ENCODE measurements at regions not wholly inside any gene's neighbourhood (a gene's known extent, or its start where the extent isn't known, plus 50 kb on each side); places are given as distances from the start of the nearest gene placed in this dataset.
"Not testable (repeated sequence)": the region's sequence is repeated elsewhere in the genome, so short reads cannot be mapped to it uniquely, and the experiment has no call there.

DNA sequence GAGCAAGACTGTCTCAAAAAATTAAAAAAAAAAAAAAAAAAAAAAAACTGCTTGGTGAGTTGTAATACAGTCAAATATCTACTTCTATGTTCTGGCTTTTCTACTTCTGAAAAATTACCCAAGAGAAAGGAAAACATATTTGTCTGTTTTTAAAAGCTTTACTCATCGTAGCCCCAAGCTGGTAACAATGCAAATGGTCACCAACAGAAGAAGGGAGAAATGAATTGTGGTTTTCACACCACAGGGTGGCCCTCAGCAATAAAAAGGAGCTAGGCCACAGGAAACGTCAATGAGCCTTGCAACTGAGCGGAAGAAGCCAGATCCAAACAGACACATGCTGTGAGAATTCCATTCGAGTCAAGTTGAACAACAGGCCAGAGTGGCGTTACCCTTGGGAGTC lies 121.0 kb downstream of the CDRT15L2 start:
- H3K9me3 Mint-ChIP-seq, H3K36me3 Mint-ChIP-seq, H3K27ac Mint-ChIP-seq, H3K27me3 Mint-ChIP-seq, DNase-seq, H3K4me3 Mint-ChIP-seq, CTCF ChIA-PET: not testable (repeated sequence)
- peaks cover 26% of the 10 kb centered on the region for H3K4me1 Mint-ChIP-seq

GRCh38 chr17:20701366-20701765 lies 121.8 kb downstream of the CDRT15L2 start:
- CTCF ChIA-PET, H3K9me3 Mint-ChIP-seq, H3K27me3 Mint-ChIP-seq, H3K4me3 Mint-ChIP-seq, DNase-seq, H3K36me3 Mint-ChIP-seq, H3K27ac Mint-ChIP-seq: not testable (repeated sequence)
- H3K4me1 Mint-ChIP-seq: peaks cover 20% of the 10 kb centered on the region

GRCh38 chr17:20702692-20703091 lies 123.2 kb downstream of the CDRT15L2 start:
- Mint-ChIP-seq H3K9me3 (no peaks in the 10 kb centered on the region), H3K27ac (no peak overlapping the region), H3K4me3 (no peak overlapping the region), H3K4me1 (peaks cover 17% of the 10 kb centered on the region), H3K36me3 (peaks cover under 1% of the 10 kb centered on the region), H3K27me3 (peaks cover 8% of the 10 kb centered on the region)
- DNase-seq: no peak
- CTCF ChIA-PET: no interaction called here

GRCh38 chr17:20703781-20704180 lies 124.3 kb downstream of the CDRT15L2 start:
- no peaks in the 10 kb centered on the region for H3K9me3 Mint-ChIP-seq
- H3K4me3 Mint-ChIP-seq: no peak overlapping the region
- CTCF ChIA-PET: no interaction called here
- peaks cover 8% of the 10 kb centered on the region for H3K27me3 Mint-ChIP-seq
- H3K4me1 Mint-ChIP-seq: peaks cover 8% of the 10 kb centered on the region
- DNase-seq: no peak
- H3K27ac Mint-ChIP-seq: no peak overlapping the region
- H3K36me3 Mint-ChIP-seq: no peaks in the 10 kb centered on the region

DNA sequence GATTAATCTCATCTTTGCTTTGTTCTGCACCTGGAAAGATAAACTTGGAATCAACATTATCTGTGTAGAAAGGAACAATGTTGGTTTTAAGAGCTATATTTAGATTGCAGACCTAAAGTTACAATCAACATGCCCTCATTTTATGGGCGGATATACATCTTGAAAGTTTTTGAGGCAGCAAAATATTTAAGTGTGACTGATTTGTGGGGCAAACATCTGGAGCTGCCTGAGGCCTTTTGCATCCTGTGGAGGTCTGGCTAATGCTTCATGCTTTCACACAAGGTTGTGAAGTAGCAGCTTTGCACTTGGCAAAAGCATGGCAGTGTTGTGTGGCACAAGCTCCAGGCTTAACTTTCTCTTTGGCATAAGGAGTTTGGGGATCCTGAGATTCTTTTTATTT lies 125.7 kb downstream of the CDRT15L2 start:
- H3K4me1 Mint-ChIP-seq, H3K4me3 Mint-ChIP-seq, DNase-seq, H3K36me3 Mint-ChIP-seq, H3K27me3 Mint-ChIP-seq, H3K27ac Mint-ChIP-seq, CTCF ChIA-PET, H3K9me3 Mint-ChIP-seq: not testable (repeated sequence)

DNA sequence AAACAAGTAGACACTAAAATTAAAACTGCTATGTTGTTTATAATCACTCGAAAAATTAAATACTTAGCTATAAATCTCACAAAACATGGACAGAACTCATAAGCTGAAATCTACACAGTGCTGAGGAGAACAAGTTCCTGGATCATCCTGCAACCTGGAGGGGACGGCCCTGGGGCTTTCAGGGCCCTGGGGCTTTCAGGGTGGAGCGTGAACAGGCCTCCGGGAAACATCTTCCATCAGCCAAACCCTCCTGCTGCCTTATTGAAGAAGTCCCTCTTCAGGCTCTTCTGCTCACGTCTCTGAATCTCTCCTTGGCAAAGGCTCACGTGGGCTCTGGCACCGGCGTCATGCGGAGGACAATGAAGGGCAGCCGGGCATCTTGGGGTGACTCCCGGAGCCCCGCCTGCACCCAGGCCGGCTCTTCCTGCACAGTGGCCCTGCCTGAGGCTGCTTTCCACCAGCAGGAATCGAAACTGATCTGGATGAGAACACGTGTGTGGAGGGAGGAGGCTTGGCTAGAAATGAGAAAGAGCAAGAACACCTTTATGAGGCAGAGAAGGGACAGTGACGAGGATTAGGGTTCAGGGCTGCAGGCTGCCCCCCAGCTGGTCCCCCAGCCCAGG lies 127.3 kb downstream of the CDRT15L2 start:
- H3K36me3 Mint-ChIP-seq: no peaks in the 10 kb centered on the region
- CTCF ChIA-PET: no interaction called here
- DNase-seq: no peak
- H3K4me3 Mint-ChIP-seq: no peak overlapping the region
- no peak overlapping the region for H3K27ac Mint-ChIP-seq
- H3K4me1 Mint-ChIP-seq: no peaks in the 10 kb centered on the region
- peaks cover 8% of the 10 kb centered on the region for H3K27me3 Mint-ChIP-seq
- H3K9me3 Mint-ChIP-seq: no peaks in the 10 kb centered on the region

GRCh38 chr17:20708821-20709220 lies 129.3 kb downstream of the CDRT15L2 start:
- CTCF ChIA-PET, H3K4me3 Mint-ChIP-seq, H3K36me3 Mint-ChIP-seq, H3K27ac Mint-ChIP-seq, H3K9me3 Mint-ChIP-seq, H3K4me1 Mint-ChIP-seq, DNase-seq, H3K27me3 Mint-ChIP-seq: not testable (repeated sequence)

GRCh38 chr17:20716481-20716880 lies 137.0 kb downstream of the CDRT15L2 start:
- H3K4me1 Mint-ChIP-seq, H3K27me3 Mint-ChIP-seq, H3K36me3 Mint-ChIP-seq, H3K4me3 Mint-ChIP-seq, DNase-seq, H3K9me3 Mint-ChIP-seq, H3K27ac Mint-ChIP-seq, CTCF ChIA-PET: not testable (repeated sequence)

DNA sequence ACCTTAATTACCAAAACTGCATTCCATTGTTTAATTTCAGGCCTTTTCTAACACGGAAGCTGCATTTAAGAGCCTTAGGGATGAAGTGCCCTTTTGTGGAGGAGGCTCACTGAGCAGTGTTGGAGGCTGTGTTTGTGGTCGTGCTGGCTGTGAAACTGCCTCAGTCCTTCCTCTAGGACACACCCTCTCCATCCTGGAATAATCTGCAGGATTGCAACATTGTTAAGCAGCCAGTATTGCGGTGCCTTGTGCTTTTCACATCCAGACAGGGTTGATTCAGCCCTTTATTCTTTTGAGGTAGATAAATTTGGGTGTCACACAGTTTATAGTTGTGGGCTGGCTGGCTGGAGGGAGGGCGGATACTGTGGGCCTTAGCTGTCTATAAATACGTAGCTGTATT lies 141.6 kb downstream of the CDRT15L2 start:
- no peak for DNase-seq
- Mint-ChIP-seq H3K27me3 (peaks cover 5% of the 10 kb centered on the region), H3K4me1 (no peaks in the 10 kb centered on the region), H3K9me3 (no peaks in the 10 kb centered on the region), H3K27ac (no peak overlapping the region), H3K36me3 (no peaks in the 10 kb centered on the region), H3K4me3 (no peak overlapping the region)
- CTCF ChIA-PET: no interaction called here

GRCh38 chr17:20724391-20724790 lies 144.9 kb downstream of the CDRT15L2 start:
- H3K4me1 Mint-ChIP-seq, CTCF ChIA-PET, H3K27ac Mint-ChIP-seq, H3K36me3 Mint-ChIP-seq, DNase-seq, H3K27me3 Mint-ChIP-seq, H3K4me3 Mint-ChIP-seq, H3K9me3 Mint-ChIP-seq: not testable (repeated sequence)

GRCh38 chr17:20727201-20727600 lies 147.7 kb downstream of the CDRT15L2 start:
- H3K4me3 Mint-ChIP-seq, H3K36me3 Mint-ChIP-seq, DNase-seq, H3K4me1 Mint-ChIP-seq, H3K27me3 Mint-ChIP-seq, H3K9me3 Mint-ChIP-seq, H3K27ac Mint-ChIP-seq, CTCF ChIA-PET: not testable (repeated sequence)

DNA sequence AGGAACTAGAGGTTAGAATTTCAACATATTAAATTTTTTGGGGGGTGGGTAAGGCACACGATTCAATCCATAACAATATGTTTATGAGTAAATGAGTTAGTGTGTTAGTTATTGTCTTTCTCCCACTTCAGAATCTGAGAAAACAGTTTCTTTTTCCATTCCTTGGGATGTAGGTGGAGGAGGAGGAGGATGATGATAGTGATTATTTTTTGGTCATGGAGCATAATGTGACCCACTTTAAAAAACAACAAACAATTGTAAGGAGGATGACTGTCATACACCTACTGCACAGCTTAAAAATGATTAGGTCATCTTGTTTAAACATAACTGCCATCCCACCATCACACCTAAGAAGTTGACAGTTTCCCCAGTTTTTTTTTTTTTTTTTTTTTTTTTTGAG lies 148.7 kb downstream of the CDRT15L2 start:
- Mint-ChIP-seq H3K4me3 (no peak overlapping the region), H3K27me3 (peaks cover 9% of the 10 kb centered on the region), H3K27ac (no peak overlapping the region), H3K9me3 (no peaks in the 10 kb centered on the region), H3K36me3 (no peaks in the 10 kb centered on the region), H3K4me1 (no peaks in the 10 kb centered on the region)
- no peak for DNase-seq
- CTCF ChIA-PET: no interaction called here

- DNase-seq, CTCF ChIA-PET, H3K27ac Mint-ChIP-seq, H3K27me3 Mint-ChIP-seq, H3K36me3 Mint-ChIP-seq, H3K4me3 Mint-ChIP-seq, H3K9me3 Mint-ChIP-seq, H3K4me1 Mint-ChIP-seq: not testable (repeated sequence)
Observed at GRCh38 chr17:20731131-20731530, 151.6 kb downstream of the CDRT15L2 start.

GRCh38 chr17:20733923-20734322 lies 154.4 kb downstream of the CDRT15L2 start:
- Mint-ChIP-seq H3K27ac (no peak overlapping the region), H3K27me3 (peaks cover 7% of the 10 kb centered on the region), H3K9me3 (no peaks in the 10 kb centered on the region), H3K4me3 (no peak overlapping the region), H3K36me3 (no peaks in the 10 kb centered on the region), H3K4me1 (no peaks in the 10 kb centered on the region)
- DNase-seq: no peak
- CTCF ChIA-PET: no interaction called here

- no peak overlapping the region for H3K4me3 Mint-ChIP-seq
- H3K27me3 Mint-ChIP-seq: peaks cover 3% of the 10 kb centered on the region
- CTCF ChIA-PET: no interaction called here
- no peaks in the 10 kb centered on the region for H3K36me3 Mint-ChIP-seq
- DNase-seq: no peak
- no peak overlapping the region for H3K27ac Mint-ChIP-seq
- no peaks in the 10 kb centered on the region for H3K9me3 Mint-ChIP-seq
- H3K4me1 Mint-ChIP-seq: no peaks in the 10 kb centered on the region
Observed at GRCh38 chr17:20735796-20736195, 156.3 kb downstream of the CDRT15L2 start.

DNA sequence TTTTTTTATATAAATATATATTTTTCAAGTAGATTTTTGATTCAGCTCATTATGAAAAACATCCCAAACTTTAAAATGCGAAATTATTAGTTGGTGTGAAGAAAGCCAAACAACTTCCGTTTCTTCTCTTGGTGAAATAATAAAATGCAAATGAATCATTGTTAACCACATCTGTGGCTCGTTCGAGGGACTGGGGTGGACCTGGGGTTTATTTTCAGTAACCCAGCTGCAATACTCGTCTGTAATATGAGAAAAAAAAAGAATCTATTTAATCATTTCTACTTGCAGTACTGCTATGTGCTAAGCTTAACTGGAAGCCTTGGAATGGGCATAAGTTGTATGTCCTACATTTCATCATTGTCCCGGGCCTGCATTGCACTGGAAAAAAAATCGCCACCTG lies 158.1 kb downstream of the CDRT15L2 start:
- not testable (repeated sequence) for H3K27ac Mint-ChIP-seq, H3K36me3 Mint-ChIP-seq, H3K27me3 Mint-ChIP-seq, DNase-seq, H3K4me1 Mint-ChIP-seq, H3K4me3 Mint-ChIP-seq, H3K9me3 Mint-ChIP-seq
- CTCF ChIA-PET: interaction anchor here (0.6 kb wide), 1 partner anchor 15 kb away, joined by 3 read pairs; no protein-coding TSS in a partner anchor
